ENCODE measurements at regions not wholly inside any gene's neighbourhood (a gene's known extent, or its start where the extent isn't known, plus 50 kb on each side); places are given as distances from the start of the nearest gene placed in this dataset.
"Not testable (repeated sequence)": the region's sequence is repeated elsewhere in the genome, so short reads cannot be mapped to it uniquely, and the experiment has no call there.

- not testable (repeated sequence) for TF ChIP-seq CTCF, POLR2A (IDR thresholded peaks at IDR 0.05)
Measured at GRCh38 chr16:29213251-29213650, 193.3 kb downstream of the NPIPB11 start.

All from esophagus squamous epithelium (tissue), 4 donors.